Neutrophil (primary cell): ENCODE measurements at regions not wholly inside any gene's neighbourhood (a gene's known extent, or its start where the extent isn't known, plus 50 kb on each side); places are given as distances from the start of the nearest gene placed in this dataset.
"Not testable (repeated sequence)": the region's sequence is repeated elsewhere in the genome, so short reads cannot be mapped to it uniquely, and the experiment has no call there.

Source experiments
- H3K27ac ChIP-seq: fragments of 200-600 bp; sonication (generic); 2 replicates; pipeline ENCODE4 v1.5.1; 2016; ENCODE audit warnings: mild to moderate bottlenecking, moderate library complexity
- H3K27me3 ChIP-seq: fragments of 200-600 bp; sonication (generic); 2 replicates; pipeline ENCODE4 v1.6.0; 2016; ENCODE audit warnings: mild to moderate bottlenecking
- H3K36me3 ChIP-seq: fragments of 200-600 bp; sonication (generic); 2 replicates; pipeline ENCODE4 v1.5.1; 2017
- H3K4me1 ChIP-seq, 2 experiments: fragments of 200-600 bp in 1 of 2; sonication (generic) in 1 of 2; 1 replicate in 1 of 2; 2 replicates in 1 of 2; pipeline versions ENCODE4 v1.5.1 to v1.6.1; 2013 to 2016; ENCODE audit warnings: low read depth in 1 of 2, low read length in 1 of 2, mild to moderate bottlenecking in 1 of 2, moderate library complexity in 1 of 2; ENCODE audit not compliant: control insufficient read depth in 1 of 2, insufficient read depth in 1 of 2
- H3K4me3 ChIP-seq, 2 experiments: fragments of 200-600 bp in 1 of 2; sonication (generic) in 1 of 2; 1 replicate in 1 of 2; 2 replicates in 1 of 2; pipeline ENCODE4 v1.5.1; 2013 to 2016; ENCODE audit warnings: low read depth in 1 of 2, low read length in 1 of 2, mild to moderate bottlenecking in 1 of 2, moderate library complexity in 1 of 2
- H3K9me3 ChIP-seq: fragments of 200-600 bp; sonication (generic); 2 replicates; pipeline ENCODE4 v1.5.1; 2016
- CTCF ChIP-seq: fragments of 200-600 bp; sonication (generic); IDR thresholded peaks from 2 replicates; pipeline ENCODE4 v1.5.1; 2016; ENCODE audit warnings: antibody characterized with exemption

- H3K36me3 ChIP-seq = no peaks in the 10 kb centered on the region
- H3K27me3 ChIP-seq = no peaks in the 10 kb centered on the region
- no peak overlapping the region for H3K4me3 ChIP-seq
- H3K4me1 ChIP-seq = no peaks in the 10 kb centered on the region
- H3K27ac ChIP-seq = no peak overlapping the region
- H3K9me3 ChIP-seq = no peaks in the 10 kb centered on the region
- no peak for TF ChIP-seq CTCF
These were observed 372.7 kb upstream of the BOD1L1 start for GRCh38 chr4:14000091-14000814.

- not testable (repeated sequence) for H3K36me3 ChIP-seq, H3K4me3 ChIP-seq, H3K27ac ChIP-seq, H3K4me1 ChIP-seq, H3K27me3 ChIP-seq, H3K9me3 ChIP-seq
These were observed 374.8 kb upstream of the BOD1L1 start for GRCh38 chr4:14002331-14002730.

- no peak overlapping the region for H3K4me3 ChIP-seq
- no peak overlapping the region for H3K27ac ChIP-seq
- H3K9me3 ChIP-seq = no peaks in the 10 kb centered on the region
- TF ChIP-seq CTCF = no peak
- no peaks in the 10 kb centered on the region for H3K27me3 ChIP-seq
- H3K36me3 ChIP-seq = no peaks in the 10 kb centered on the region
- H3K4me1 ChIP-seq = no peaks in the 10 kb centered on the region
These were observed 381.0 kb upstream of the BOD1L1 start for GRCh38 chr4:14008494-14008893.

- no peak for TF ChIP-seq CTCF
- H3K36me3 ChIP-seq = no peaks in the 10 kb centered on the region
- H3K9me3 ChIP-seq = peaks cover 9% of the 10 kb centered on the region
- no peaks in the 10 kb centered on the region for H3K4me1 ChIP-seq
- H3K27ac ChIP-seq = no peak overlapping the region
- no peaks in the 10 kb centered on the region for H3K27me3 ChIP-seq
- no peak overlapping the region for H3K4me3 ChIP-seq
These were observed 390.8 kb upstream of the BOD1L1 start for GRCh38 chr4:14018191-14018853.

- Histone ChIP-seq H3K4me3 (no peak overlapping the region), H3K9me3 (no peaks in the 10 kb centered on the region), H3K36me3 (no peaks in the 10 kb centered on the region), H3K27ac (no peak overlapping the region), H3K4me1 (no peaks in the 10 kb centered on the region), H3K27me3 (no peaks in the 10 kb centered on the region)
- no peak for TF ChIP-seq CTCF
These were observed 394.9 kb upstream of the BOD1L1 start for GRCh38 chr4:14022456-14022855.

- Histone ChIP-seq H3K9me3 (no peaks in the 10 kb centered on the region), H3K27ac (no peak overlapping the region), H3K4me3 (no peak overlapping the region), H3K36me3 (no peaks in the 10 kb centered on the region), H3K4me1 (no peaks in the 10 kb centered on the region), H3K27me3 (no peaks in the 10 kb centered on the region)
- no peak for TF ChIP-seq CTCF
These were observed 395.5 kb upstream of the BOD1L1 start for GRCh38 chr4:14023036-14023435.
